PC-9 (cell line): ENCODE measurements at regions not wholly inside any gene's neighbourhood (a gene's known extent, or its start where the extent isn't known, plus 50 kb on each side); places are given as distances from the start of the nearest gene placed in this dataset.

Source experiments
- BruUV-seq: library from RNA; stranded (reverse); fragments of 400-500 nt; replicated peaks from 2 replicates; lab custom pipeline; 2021; lab: Mats Ljungman, UMichigan
- CTCF ChIA-PET: fragments of 300-600 bp; sonication (Branson Sonifier 250); formaldehyde crosslinking; loops from one replicate; lab custom pipeline; 2022; ENCODE audit warnings: antibody characterized with exemption; lab: Charles Lee
- POLR2A ChIA-PET: fragments of 300-600 bp; sonication (Branson Sonifier 250); formaldehyde crosslinking; loops from one replicate; lab custom pipeline; 2022; ENCODE audit warnings: antibody characterized with exemption; ENCODE audit not compliant: unreplicated experiment; lab: Charles Lee
- DNase-seq, 2 experiments: peaks; one replicate each; pipeline versions ENCODE4 v3.0.0 to v3.0.0-alpha.2; 2015 to 2022; ENCODE audit warnings: mixed read lengths in 1 of 2
- H2AFZ ChIP-seq: fragments of 200-600 bp; sonication (generic); 2 replicates; pipeline ENCODE4 v1.8.1; 2017; ENCODE audit warnings: antibody characterized with exemption
- H3F3A ChIP-seq: fragments of 200-600 bp; sonication (generic); 2 replicates; pipeline ENCODE4 v1.8.1; 2017; ENCODE audit warnings: antibody characterized with exemption, mild to moderate bottlenecking, low read depth; ENCODE audit not compliant: insufficient read depth
- H3K27ac ChIP-seq: fragments of 200-600 bp; sonication (generic); 2 replicates; pipeline ENCODE4 v1.6.1; 2016; ENCODE audit warnings: mixed run types
- H3K27me3 ChIP-seq: fragments of 200-600 bp; sonication (generic); 2 replicates; pipeline ENCODE4 v1.6.1; 2016; ENCODE audit warnings: low read depth, mixed run types; ENCODE audit not compliant: insufficient read depth
- H3K36me3 ChIP-seq: fragments of 200-600 bp; sonication (generic); 2 replicates; pipeline ENCODE4 v1.6.1; 2016; ENCODE audit warnings: low read depth, mixed run types
- H3K4me1 ChIP-seq: fragments of 200-600 bp; sonication (generic); replicated peaks from 2 replicates; pipeline ENCODE4 v1.6.1; 2016; ENCODE audit warnings: mixed run types; ENCODE audit not compliant: insufficient read depth
- H3K4me2 ChIP-seq: fragments of 200-600 bp; sonication (generic); 2 replicates; pipeline ENCODE4 v1.6.1; 2017; ENCODE audit warnings: mixed run types
- H3K4me3 ChIP-seq: fragments of 200-600 bp; sonication (generic); 2 replicates; pipeline ENCODE4 v1.6.1; 2016; ENCODE audit warnings: mixed run types
- H3K79me2 ChIP-seq: fragments of 200-600 bp; sonication (generic); 2 replicates; pipeline ENCODE4 v1.6.1; 2017; ENCODE audit warnings: low read depth, mixed run types
- H3K9me2 ChIP-seq: fragments of 200-600 bp; sonication (generic); 2 replicates; pipeline ENCODE4 v1.8.1; 2017; ENCODE audit warnings: mild to moderate bottlenecking; ENCODE audit not compliant: insufficient read depth
- H3K9me3 ChIP-seq: fragments of 200-600 bp; sonication (generic); 2 replicates; pipeline ENCODE4 v1.8.1; 2016; ENCODE audit warnings: low read depth; ENCODE audit not compliant: insufficient read depth
- H4K20me1 ChIP-seq: fragments of 200-600 bp; sonication (generic); 2 replicates; pipeline ENCODE4 v1.8.1; 2017; ENCODE audit not compliant: insufficient read depth
- CTCF ChIP-seq: fragments of 200-600 bp; sonication (generic); conservative IDR thresholded peaks from 2 replicates; pipeline ENCODE4 v1.6.1; 2017; ENCODE audit warnings: mixed run types, antibody characterized with exemption, mild to moderate bottlenecking, moderate library complexity
- EZH2 ChIP-seq: fragments of 200-600 bp; sonication (generic); IDR thresholded peaks from 2 replicates; pipeline ENCODE4 v1.8.0; 2017; ENCODE audit warnings: antibody characterized with exemption, low read depth
- intact Hi-C: fragments of 100-400 bp; cut with micrococcal nuclease; formaldehyde crosslinking; loops from one replicate; pipeline ENCODE4 v1.10.0; 2022; ENCODE audit not compliant: unreplicated experiment

DNA sequence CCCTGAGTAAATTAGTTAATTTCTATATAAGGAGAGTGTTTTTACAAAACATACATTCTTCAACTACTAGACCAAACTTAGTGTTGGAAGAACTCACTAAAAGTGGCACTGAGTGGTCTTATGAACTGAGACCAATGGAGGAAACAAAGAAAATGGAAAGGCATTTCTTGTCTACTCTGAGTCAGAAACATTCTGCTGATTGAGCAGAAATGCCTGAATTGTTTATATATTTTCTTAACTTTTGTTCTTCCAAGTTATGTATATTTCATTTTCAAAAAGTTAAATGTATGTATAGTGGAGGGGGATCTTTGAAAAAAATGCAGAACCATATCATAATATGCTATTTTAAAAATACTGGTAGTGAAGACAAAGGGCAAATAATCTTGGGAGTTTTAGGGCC, 320.7 kb downstream of the HGF start:
- Histone ChIP-seq H3K27me3 (no peaks in the 10 kb centered on the region), H3K36me3 (no peaks in the 10 kb centered on the region), H3K9me3 (no peaks in the 10 kb centered on the region; the same call in 1 of the 2 replicates), H3K4me2 (no peak overlapping the region), H3K9me2 (no peaks in the 10 kb centered on the region), H3K4me1 (no peaks in the 10 kb centered on the region), H3K4me3 (no peak overlapping the region), H3K27ac (no peak overlapping the region), H4K20me1 (no peaks in the 10 kb centered on the region), H2AFZ (no peak overlapping the region), H3F3A (no peaks in the 10 kb centered on the region), H3K79me2 (no peaks in the 10 kb centered on the region)
- POLR2A ChIA-PET: no interaction called here
- intact Hi-C loops: loop anchor here (5.0 to 10.0 kb wide), 2 partner anchors 152 to 374 kb away; no protein-coding TSS in a partner anchor
- CTCF ChIA-PET: no interaction called here
- BruUV-seq: no TSS peak
- no peak for TF ChIP-seq CTCF
- no peak for TF ChIP-seq EZH2
- no peak for DNase-seq

DNA sequence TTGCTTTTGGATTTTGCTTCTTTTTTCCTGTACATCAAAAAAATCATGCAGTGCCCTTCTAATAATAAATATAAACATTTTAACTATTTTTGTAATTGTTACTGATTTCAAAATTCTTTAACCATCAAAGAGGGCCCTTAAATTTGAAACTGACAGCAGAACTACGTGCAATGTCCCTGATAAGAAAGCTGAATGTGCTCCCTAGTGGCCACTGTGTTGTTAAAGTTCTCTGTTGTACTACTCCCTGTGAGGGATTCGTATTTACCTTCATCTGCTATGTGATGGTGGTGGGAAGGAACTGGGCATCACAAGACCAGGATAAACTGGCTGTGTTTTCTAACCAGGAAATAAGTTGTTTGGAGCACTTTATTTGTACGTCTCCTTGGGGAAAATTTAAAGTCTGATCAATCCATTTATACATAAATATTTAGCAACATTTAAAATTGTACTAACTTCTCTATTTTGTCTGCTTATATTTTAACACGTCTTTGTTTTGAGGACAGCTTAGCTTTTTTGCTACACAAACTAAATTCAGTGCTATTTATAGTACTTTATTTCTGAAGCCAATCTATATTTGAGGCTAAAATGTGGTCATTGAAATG, 322.4 kb downstream of the HGF start:
- Histone ChIP-seq H3K4me3 (no peak overlapping the region), H2AFZ (no peak overlapping the region), H3K9me2 (no peaks in the 10 kb centered on the region), H3K4me1 (no peaks in the 10 kb centered on the region), H4K20me1 (no peaks in the 10 kb centered on the region), H3F3A (no peaks in the 10 kb centered on the region), H3K36me3 (no peaks in the 10 kb centered on the region), H3K79me2 (no peaks in the 10 kb centered on the region), H3K27ac (no peak overlapping the region), H3K27me3 (no peaks in the 10 kb centered on the region), H3K9me3 (no peaks in the 10 kb centered on the region; the same call in 1 of the 2 replicates), H3K4me2 (no peak overlapping the region)
- no TSS peak for BruUV-seq
- ChIA-PET CTCF (no interaction called here), POLR2A (no interaction called here)
- intact Hi-C loops: loop anchor here (1.0 to 10.0 kb wide), 4 partner anchors 150 to 748 kb away; no protein-coding TSS in a partner anchor
- peak in 1 of 2 experiments; percentile 12 for DNase-seq
- TF ChIP-seq EZH2: no peak
- peak; percentile 64 for TF ChIP-seq CTCF

DNA sequence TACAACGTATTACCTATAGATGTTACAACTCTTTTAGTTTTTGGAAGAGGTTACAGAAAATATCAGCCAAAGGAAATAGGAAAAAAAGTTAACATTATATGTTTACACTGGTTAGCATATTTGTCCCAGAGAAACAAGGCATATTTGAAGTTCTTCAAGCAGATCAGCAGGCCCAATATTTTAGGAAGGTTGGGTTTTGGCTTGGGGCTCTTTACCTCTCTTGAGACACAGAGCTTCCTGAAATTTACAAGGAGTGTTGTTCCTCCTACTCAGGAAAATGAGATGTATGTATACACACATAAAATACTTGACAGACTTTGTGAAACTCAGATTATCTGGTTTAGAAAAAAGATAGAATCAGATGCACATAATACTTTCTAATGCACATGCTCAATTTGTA, 323.6 kb downstream of the HGF start:
- Histone ChIP-seq H3K27ac (no peak overlapping the region), H3K4me1 (no peaks in the 10 kb centered on the region), H3F3A (no peaks in the 10 kb centered on the region), H4K20me1 (no peaks in the 10 kb centered on the region), H2AFZ (0 out of 2 replicates have a peak overlapping the region, but pooled peaks have one; percentile 15), H3K27me3 (no peaks in the 10 kb centered on the region), H3K79me2 (no peaks in the 10 kb centered on the region), H3K4me2 (no peak overlapping the region), H3K9me2 (no peaks in the 10 kb centered on the region), H3K36me3 (no peaks in the 10 kb centered on the region), H3K4me3 (no peak overlapping the region), H3K9me3 (no peaks in the 10 kb centered on the region; the same call in 1 of the 2 replicates)
- TF ChIP-seq CTCF (no peak), EZH2 (no peak)
- ChIA-PET CTCF (no interaction called here), POLR2A (no interaction called here)
- no peak for DNase-seq
- intact Hi-C loops: loop anchor here (5.0 to 10.0 kb wide), 2 partner anchors 149 to 371 kb away; no protein-coding TSS in a partner anchor
- no TSS peak for BruUV-seq
